Vagina (tissue), 2 donors: ENCODE measurements at regions not wholly inside any gene's neighbourhood (a gene's known extent, or its start where the extent isn't known, plus 50 kb on each side); places are given as distances from the start of the nearest gene placed in this dataset.

Experiments
- DNase-seq, 2 donors: peaks; one replicate each; pipeline ENCODE4 v3.0.0-alpha.2; 2017; ENCODE audit errors: extremely low spot score in 2 of 2
- H3K27ac ChIP-seq: fragments of 200-600 bp; sonication (generic); one replicate; pipeline ENCODE4 v1.5.1; 2019
- H3K27me3 ChIP-seq: fragments of 200-600 bp; sonication (generic); one replicate; pipeline ENCODE4 v1.5.1; 2019
- H3K36me3 ChIP-seq, 2 donors: fragments of 200-600 bp; sonication (generic); one replicate each; pipeline ENCODE4 v1.5.1; 2017 to 2019
- H3K4me1 ChIP-seq: fragments of 200-600 bp; sonication (generic); one replicate; pipeline ENCODE4 v1.5.1; 2019
- H3K4me3 ChIP-seq, 2 donors: fragments of 200-600 bp; sonication (generic); 1 replicate in 1 of 2; 2 replicates in 1 of 2; pipeline ENCODE4 v1.5.1; 2016 to 2019
- H3K9me3 ChIP-seq: fragments of 200-600 bp; sonication (generic); one replicate; pipeline ENCODE4 v1.5.1; 2019
- CTCF ChIP-seq, 3 experiments: fragments of 450-650 bp in 2 of 3; fragments of 200-600 bp in 1 of 3; sonication (generic) in 1 of 3; IDR thresholded peaks; one replicate each; pipeline ENCODE4 v1.5.1; 2017 to 2019; ENCODE audit warnings: antibody characterized with exemption in 3 of 3, mild to moderate bottlenecking in 2 of 3, moderate library complexity in 2 of 3
- POLR2A ChIP-seq, 2 donors: fragments of 450-650 bp; IDR thresholded peaks; one replicate each; pipeline ENCODE4 v1.6.1; 2017; ENCODE audit warnings: antibody characterized with exemption in 2 of 2, mild to moderate bottlenecking in 2 of 2, moderate library complexity in 2 of 2
- POLR2AphosphoS5 ChIP-seq, 2 donors: sonication (generic); formaldehyde crosslinking; IDR thresholded peaks; one replicate each; pipeline ENCODE4 v1.9.0; 2017; ENCODE audit warnings: antibody characterized with exemption in 2 of 2, mild to moderate bottlenecking in 2 of 2, low read depth in 1 of 2; ENCODE audit not compliant: insufficient read depth in 1 of 2
- intact Hi-C: fragments of 100-400 bp; cut with DNase I; formaldehyde crosslinking; loops from one replicate; pipeline ENCODE4 v1.15.1; 2023

DNA sequence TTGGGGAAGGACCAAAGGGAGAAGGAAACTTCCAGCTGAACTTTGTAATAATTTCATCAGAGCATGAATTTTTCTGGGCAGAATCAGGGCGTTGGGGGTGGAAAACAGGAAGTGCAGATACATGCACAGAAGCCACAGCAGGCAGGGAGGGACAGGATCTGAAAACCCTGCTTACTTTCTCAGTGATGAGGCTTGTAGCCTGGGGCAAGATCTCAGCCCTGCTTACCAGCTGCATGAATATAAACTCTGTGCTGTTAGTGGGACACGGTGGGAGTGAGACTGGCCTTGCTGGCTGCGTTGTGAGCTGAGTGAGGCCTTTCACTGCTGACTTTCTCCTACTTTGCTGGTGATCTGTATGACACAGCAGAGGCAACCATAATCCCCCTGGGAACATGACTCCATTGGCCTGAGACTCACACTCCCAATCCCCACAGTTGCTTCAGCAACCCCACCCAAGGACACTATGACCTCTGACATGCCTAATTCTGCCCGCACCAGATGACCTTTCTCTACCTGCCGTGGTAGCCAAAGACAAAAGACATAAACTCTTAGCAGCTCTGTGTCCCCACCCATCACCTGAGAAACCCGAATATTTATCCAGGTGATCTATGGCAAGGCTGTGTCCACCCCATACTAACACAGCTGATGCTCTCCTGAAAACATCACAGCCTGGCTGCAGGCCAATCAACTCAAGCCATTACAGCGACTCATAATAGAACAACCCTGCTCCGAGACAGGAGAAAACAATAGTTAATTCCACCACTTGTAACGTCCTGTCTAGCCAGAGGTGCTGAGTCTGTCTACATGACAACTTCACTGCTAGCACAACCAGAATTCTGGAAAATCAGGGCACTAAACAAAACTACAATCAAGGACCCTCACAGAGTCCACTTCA lies 190.7 kb upstream of the CHRM2 start:
- H3K9me3 ChIP-seq: no peaks in the 10 kb centered on the region
- TF ChIP-seq POLR2A (IDR thresholded peaks at IDR 0.05) (no peak), POLR2AphosphoS5 (IDR thresholded peaks at IDR 0.05; ENCODE audit: insufficient read depth in 1 of 2, low read depth in 1 of 2) (no peak), CTCF (IDR thresholded peaks at IDR 0.05) (no peak)
- H3K4me1 ChIP-seq: no peaks in the 10 kb centered on the region
- no peak overlapping the region for H3K27ac ChIP-seq
- H3K36me3 ChIP-seq: no peaks in the 10 kb centered on the region
- no peak overlapping the region for H3K4me3 ChIP-seq
- H3K27me3 ChIP-seq: no peaks in the 10 kb centered on the region
- intact Hi-C loops: no loop called here
- DNase-seq: no peak

GRCh38 chr7:136667584-136667983 lies 200.9 kb upstream of the CHRM2 start:
- H3K36me3 ChIP-seq: no peaks in the 10 kb centered on the region
- H3K4me1 ChIP-seq: no peaks in the 10 kb centered on the region
- no peak for DNase-seq
- TF ChIP-seq POLR2A (IDR thresholded peaks at IDR 0.05): no peak
- no peak for TF ChIP-seq CTCF (IDR thresholded peaks at IDR 0.05)
- TF ChIP-seq POLR2AphosphoS5 (IDR thresholded peaks at IDR 0.05; ENCODE audit: insufficient read depth in 1 of 2, low read depth in 1 of 2): no peak
- no peak overlapping the region for H3K27ac ChIP-seq
- no peaks in the 10 kb centered on the region for H3K9me3 ChIP-seq
- no peak overlapping the region for H3K4me3 ChIP-seq
- intact Hi-C loops: no loop called here
- H3K27me3 ChIP-seq: no peaks in the 10 kb centered on the region

DNA sequence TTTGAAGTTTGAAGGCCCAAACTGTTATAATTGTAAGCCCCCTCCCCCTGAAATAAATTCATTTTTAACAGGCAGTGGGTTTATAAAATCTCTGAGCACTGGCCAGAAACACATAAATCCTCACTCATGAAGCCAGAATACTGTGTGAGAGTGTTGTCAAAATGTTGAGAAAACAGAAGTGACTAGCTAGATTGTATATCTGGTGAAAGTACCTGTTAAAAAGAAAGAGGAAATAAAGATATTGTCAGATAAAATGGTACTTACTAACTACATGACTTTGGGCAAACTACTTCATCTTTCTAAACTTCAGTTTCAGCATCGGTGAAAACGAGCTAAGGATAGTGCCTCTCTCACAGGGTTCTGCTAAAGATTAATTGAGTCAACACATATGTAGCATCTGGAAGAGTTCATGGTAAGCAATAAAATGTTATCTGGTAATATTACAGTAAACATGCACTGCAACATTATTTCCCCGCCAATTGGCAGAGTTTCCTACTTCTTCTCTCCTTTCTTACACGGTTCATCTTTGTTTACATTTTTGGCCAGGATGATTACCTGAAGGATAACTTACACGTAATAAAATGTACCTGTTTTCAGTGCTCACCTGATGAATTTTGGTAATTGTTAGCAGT lies 202.5 kb upstream of the CHRM2 start:
- Histone ChIP-seq H3K9me3 (no peaks in the 10 kb centered on the region), H3K4me1 (no peaks in the 10 kb centered on the region), H3K36me3 (no peaks in the 10 kb centered on the region), H3K4me3 (no peak overlapping the region), H3K27ac (no peak overlapping the region), H3K27me3 (no peaks in the 10 kb centered on the region)
- DNase-seq: no peak
- intact Hi-C loops: no loop called here
- TF ChIP-seq POLR2AphosphoS5 (IDR thresholded peaks at IDR 0.05; ENCODE audit: insufficient read depth in 1 of 2, low read depth in 1 of 2): no peak
- no peak for TF ChIP-seq CTCF (IDR thresholded peaks at IDR 0.05)

GRCh38 chr7:136664537-136664936 lies 203.9 kb upstream of the CHRM2 start:
- Histone ChIP-seq H3K27ac (no peak overlapping the region), H3K4me1 (no peaks in the 10 kb centered on the region), H3K4me3 (no peak overlapping the region), H3K36me3 (no peaks in the 10 kb centered on the region), H3K9me3 (no peaks in the 10 kb centered on the region), H3K27me3 (no peaks in the 10 kb centered on the region)
- intact Hi-C loops: no loop called here
- TF ChIP-seq POLR2A (IDR thresholded peaks at IDR 0.05): no peak
- TF ChIP-seq POLR2AphosphoS5 (IDR thresholded peaks at IDR 0.05; ENCODE audit: insufficient read depth in 1 of 2, low read depth in 1 of 2): no peak
- TF ChIP-seq CTCF (IDR thresholded peaks at IDR 0.05): no peak
- DNase-seq: no peak

DNA sequence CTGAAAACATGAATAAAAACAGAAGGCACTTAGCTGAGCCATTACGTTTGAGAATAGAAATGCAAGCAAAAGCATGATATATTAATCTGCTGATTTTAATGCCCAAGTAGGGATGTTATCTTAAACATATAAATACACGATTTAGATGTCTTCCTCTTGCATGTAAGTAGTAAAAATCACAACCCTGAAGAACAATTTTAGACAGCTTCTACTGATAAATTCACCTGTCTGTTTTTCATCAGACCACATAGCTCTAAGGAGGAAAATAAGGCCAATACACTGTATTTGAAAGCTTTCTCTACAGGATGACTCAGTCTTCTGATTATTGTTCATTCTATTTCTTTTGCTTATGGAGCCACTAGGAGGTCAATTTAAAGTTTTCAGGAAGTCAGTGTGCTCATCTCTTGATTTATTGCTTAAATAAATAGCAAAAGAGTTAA lies 210.9 kb upstream of the CHRM2 start:
- TF ChIP-seq POLR2AphosphoS5 (IDR thresholded peaks at IDR 0.05; ENCODE audit: insufficient read depth in 1 of 2, low read depth in 1 of 2) (no peak), POLR2A (IDR thresholded peaks at IDR 0.05) (no peak), CTCF (IDR thresholded peaks at IDR 0.05) (no peak)
- H3K36me3 ChIP-seq: no peaks in the 10 kb centered on the region
- H3K27me3 ChIP-seq: no peaks in the 10 kb centered on the region
- no peak overlapping the region for H3K27ac ChIP-seq
- no peak for DNase-seq
- intact Hi-C loops: no loop called here
- H3K9me3 ChIP-seq: no peaks in the 10 kb centered on the region
- no peaks in the 10 kb centered on the region for H3K4me1 ChIP-seq
- H3K4me3 ChIP-seq: no peak overlapping the region
